CD14-positive monocyte (primary cell): ENCODE measurements at regions not wholly inside any gene's neighbourhood (a gene's known extent, or its start where the extent isn't known, plus 50 kb on each side); places are given as distances from the start of the nearest gene placed in this dataset.

Source experiments
- DNase-seq, 3 donors: peaks; one replicate each; pipeline ENCODE4 v3.0.0-alpha.2; 2011 to 2022
- H2AFZ ChIP-seq: 2 replicates; pipeline ENCODE4 v1.6.0; 2012; ENCODE audit warnings: mild to moderate bottlenecking, low read depth, low read length, inconsistent platforms; ENCODE audit not compliant: insufficient read depth, poor library complexity, severe bottlenecking
- H3K27ac ChIP-seq, 2 donors: 1 replicate in 1 of 2; 2 replicates in 1 of 2; pipeline ENCODE4 v1.5.1; 2012 to 2013; ENCODE audit warnings: low read length in 2 of 2, control low read depth in 1 of 2, inconsistent platforms in 1 of 2, low read depth in 1 of 2, mild to moderate bottlenecking in 1 of 2
- H3K27me3 ChIP-seq, 2 donors: one replicate each; pipeline versions ENCODE4 v1.6.0 to v1.6.1; 2011 to 2013; ENCODE audit warnings: low read length in 2 of 2; ENCODE audit not compliant: control insufficient read depth in 2 of 2, insufficient read depth in 2 of 2
- H3K36me3 ChIP-seq, 2 donors: replicated peaks in 1 of 2; 1 replicate in 1 of 2; 2 replicates in 1 of 2; pipeline versions ENCODE4 v1.5.1 to v1.6.1; 2012 to 2013; ENCODE audit warnings: low read length in 2 of 2, control low read depth in 1 of 2, inconsistent platforms in 1 of 2, mild to moderate bottlenecking in 1 of 2; ENCODE audit not compliant: insufficient read depth in 2 of 2, control insufficient read depth in 1 of 2
- H3K4me1 ChIP-seq, 2 donors: 1 replicate in 1 of 2; 2 replicates in 1 of 2; pipeline versions ENCODE4 v1.5.1 to v1.6.1; 2012 to 2013; ENCODE audit warnings: low read length in 2 of 2, control low read depth in 1 of 2, inconsistent platforms in 1 of 2, mild to moderate bottlenecking in 1 of 2, moderate library complexity in 1 of 2; ENCODE audit not compliant: insufficient read depth in 2 of 2, control insufficient read depth in 1 of 2
- H3K4me2 ChIP-seq: replicated peaks from 2 replicates; pipeline ENCODE3; 2012; ENCODE audit warnings: low read length, moderate library complexity, mild to moderate bottlenecking; ENCODE audit not compliant: poor library complexity, severe bottlenecking; ENCODE audit errors: extremely low read depth
- H3K4me3 ChIP-seq, 3 experiments: fragments of 200-600 bp in 1 of 3; sonication (generic) in 1 of 3; replicated peaks in 1 of 3; 1 replicate in 2 of 3; 2 replicates in 1 of 3; pipeline ENCODE4 v1.5.1; 2011 to 2013; ENCODE audit warnings: low read length in 3 of 3, mild to moderate bottlenecking in 3 of 3, control low read depth in 2 of 3, low read depth in 2 of 3, inconsistent platforms in 1 of 3, moderate library complexity in 1 of 3
- H3K79me2 ChIP-seq: 2 replicates; pipeline ENCODE4 v1.6.0; 2012; ENCODE audit warnings: mild to moderate bottlenecking, control low read depth, inconsistent platforms, low read length, moderate library complexity; ENCODE audit not compliant: insufficient read depth
- H3K9ac ChIP-seq: 2 replicates; pipeline ENCODE4 v1.6.0; 2017; ENCODE audit warnings: low read length, mild to moderate bottlenecking; ENCODE audit not compliant: insufficient read depth, poor library complexity, severe bottlenecking
- H3K9me3 ChIP-seq, 2 donors: replicated peaks in 1 of 2; 1 replicate in 1 of 2; 2 replicates in 1 of 2; pipeline versions ENCODE4 v1.5.1 to v1.6.1; 2012 to 2013; ENCODE audit warnings: low read length in 2 of 2, control low read depth in 1 of 2; ENCODE audit not compliant: control insufficient read depth in 1 of 2, insufficient read depth in 1 of 2
- H4K20me1 ChIP-seq: 2 replicates; pipeline ENCODE4 v1.6.0; 2012; ENCODE audit warnings: mild to moderate bottlenecking, low read length, control low read depth, moderate library complexity; ENCODE audit not compliant: insufficient read depth
- H3K27ac Mint-ChIP-seq, 7 donors: one replicate each; pipeline ENCODE4 v1.8.0; 2020; ENCODE audit warnings: mild to moderate bottlenecking in 7 of 7, mixed read lengths in 7 of 7, moderate library complexity in 6 of 7, inconsistent platforms in 2 of 7
- H3K27me3 Mint-ChIP-seq, 3 donors: one replicate each; pipeline ENCODE4 v1.8.0; 2021 to 2022; ENCODE audit warnings: low read depth in 3 of 3, mild to moderate bottlenecking in 3 of 3, mixed read lengths in 3 of 3, moderate library complexity in 3 of 3, inconsistent platforms in 1 of 3
- H3K36me3 Mint-ChIP-seq, 2 donors: one replicate each; pipeline ENCODE4 v1.8.0; 2020; ENCODE audit warnings: mixed read lengths in 2 of 2, inconsistent platforms in 1 of 2, mild to moderate bottlenecking in 1 of 2
- H3K4me1 Mint-ChIP-seq: one replicate; pipeline ENCODE4 v1.8.0; 2020; ENCODE audit warnings: mild to moderate bottlenecking, mixed read lengths
- H3K4me3 Mint-ChIP-seq, 2 donors: one replicate each; pipeline ENCODE4 v1.8.0; 2020; ENCODE audit warnings: mild to moderate bottlenecking in 2 of 2, mixed read lengths in 2 of 2, moderate library complexity in 1 of 2
- H3K9me3 Mint-ChIP-seq, 7 donors: one replicate each; pipeline ENCODE4 v1.8.0; 2020 to 2022; ENCODE audit warnings: mixed read lengths in 7 of 7, mild to moderate bottlenecking in 6 of 7, moderate library complexity in 6 of 7, inconsistent platforms in 2 of 7
- CTCF ChIP-seq: fragments of 200-600 bp; IDR thresholded peaks from one replicate; pipeline ENCODE4 v1.8.0; 2022; ENCODE audit warnings: antibody characterized with exemption, mild to moderate bottlenecking
- WGBS: methylation state at CpG from one replicate; pipeline ENCODE4 v1.1.5; 2013; ENCODE audit warnings: missing lambda C conversion rate; ENCODE audit not compliant: insufficient coverage; 5-methylcytosine and 5-hydroxymethylcytosine counted together
- intact Hi-C, 2 donors: fragments of 100-400 bp; cut with micrococcal nuclease; formaldehyde crosslinking; loops; one replicate each; pipeline versions ENCODE4 v1.15.0 to v1.15.1; 2023

GRCh38 chr2:52036024-52036423, 1004.1 kb upstream of the NRXN1 start:
- H4K20me1 ChIP-seq: no peaks in the 10 kb centered on the region
- H3K4me2 ChIP-seq: no peak overlapping the region
- H3K27ac ChIP-seq: no peak overlapping the region
- no peaks in the 10 kb centered on the region for H3K27me3 ChIP-seq
- Mint-ChIP-seq H3K4me3 (no peak overlapping the region), H3K27me3 (no peaks in the 10 kb centered on the region), H3K27ac (no peak overlapping the region), H3K36me3 (no peaks in the 10 kb centered on the region), H3K4me1 (no peaks in the 10 kb centered on the region), H3K9me3 (peaks cover 0 to 2% (median 0%) of the 10 kb centered on the region in 7 donors)
- H3K4me1 ChIP-seq: no peaks in the 10 kb centered on the region
- no CpG with 5 or more reads among the region's 1 CpG for WGBS
- no peak overlapping the region for H2AFZ ChIP-seq
- no peak for TF ChIP-seq CTCF
- H3K79me2 ChIP-seq: no peaks in the 10 kb centered on the region
- H3K36me3 ChIP-seq: no peaks in the 10 kb centered on the region
- intact Hi-C loops: no loop called here
- H3K9me3 ChIP-seq: no peaks in the 10 kb centered on the region
- no peak for DNase-seq
- H3K4me3 ChIP-seq: no peak overlapping the region
- no peak overlapping the region for H3K9ac ChIP-seq

GRCh38 chr2:52035391-52035790, 1003.5 kb upstream of the NRXN1 start:
- H3K27ac Mint-ChIP-seq: no peak overlapping the region
- no CpG with 5 or more reads among the region's 1 CpG for WGBS
- DNase-seq: no peak
- H3K4me3 Mint-ChIP-seq: no peak overlapping the region
- Histone ChIP-seq H3K4me2 (no peak overlapping the region), H3K79me2 (no peaks in the 10 kb centered on the region), H3K4me1 (no peaks in the 10 kb centered on the region), H4K20me1 (no peaks in the 10 kb centered on the region), H3K27me3 (no peaks in the 10 kb centered on the region), H3K9me3 (no peaks in the 10 kb centered on the region), H3K9ac (no peak overlapping the region), H3K4me3 (no peak overlapping the region), H3K27ac (no peak overlapping the region), H2AFZ (no peak overlapping the region), H3K36me3 (no peaks in the 10 kb centered on the region)
- H3K36me3 Mint-ChIP-seq: no peaks in the 10 kb centered on the region
- H3K27me3 Mint-ChIP-seq: no peaks in the 10 kb centered on the region
- H3K4me1 Mint-ChIP-seq: no peaks in the 10 kb centered on the region
- TF ChIP-seq CTCF: no peak
- intact Hi-C loops: no loop called here
- peaks cover 0 to 2% (median 0%) of the 10 kb centered on the region in 7 donors for H3K9me3 Mint-ChIP-seq
